Activated T-helper 1 cell treated with anti-CD3 and anti-CD28 coated beads, Interleukin-12 subunit alpha, Interleukin-12 subunit beta, Interleukin-2, Interleukin-4 antibody, amounts not matched to agents 30 ng/mL and 10 ng/mL and 1 ng/mL, durations not matched to agents 14 hours and 24 hours and 36 hours (primary cell): ENCODE measurements at regions not wholly inside any gene's neighbourhood (a gene's known extent, or its start where the extent isn't known, plus 50 kb on each side); places are given as distances from the start of the nearest gene placed in this dataset.

Experiments
- DNase-seq: peaks from one replicate; pipeline ENCODE4 v3.0.0; 2021; ENCODE audit warnings: low spot score
- H3K27ac Mint-ChIP-seq: one replicate; pipeline ENCODE4 v1.8.0; 2021; ENCODE audit warnings: mild to moderate bottlenecking, mixed read lengths
- H3K27me3 Mint-ChIP-seq: one replicate; pipeline ENCODE4 v1.8.0; 2022; ENCODE audit warnings: mild to moderate bottlenecking, moderate library complexity, mixed read lengths; ENCODE audit not compliant: insufficient read depth
- H3K36me3 Mint-ChIP-seq: one replicate; pipeline ENCODE4 v1.8.0; 2021; ENCODE audit warnings: low read depth, mixed read lengths
- H3K4me1 Mint-ChIP-seq: one replicate; pipeline ENCODE4 v1.8.0; 2021; ENCODE audit warnings: low read depth, mixed read lengths
- H3K4me3 Mint-ChIP-seq: one replicate; pipeline ENCODE4 v1.8.0; 2021; ENCODE audit warnings: mild to moderate bottlenecking, moderate library complexity, mixed read lengths
- H3K9me3 Mint-ChIP-seq: one replicate; pipeline ENCODE4 v1.8.0; 2021; ENCODE audit warnings: mixed read lengths
- intact Hi-C: fragments of 100-400 bp; cut with micrococcal nuclease; formaldehyde crosslinking; loops from one replicate; pipeline ENCODE4 v1.15.1; 2024

DNA sequence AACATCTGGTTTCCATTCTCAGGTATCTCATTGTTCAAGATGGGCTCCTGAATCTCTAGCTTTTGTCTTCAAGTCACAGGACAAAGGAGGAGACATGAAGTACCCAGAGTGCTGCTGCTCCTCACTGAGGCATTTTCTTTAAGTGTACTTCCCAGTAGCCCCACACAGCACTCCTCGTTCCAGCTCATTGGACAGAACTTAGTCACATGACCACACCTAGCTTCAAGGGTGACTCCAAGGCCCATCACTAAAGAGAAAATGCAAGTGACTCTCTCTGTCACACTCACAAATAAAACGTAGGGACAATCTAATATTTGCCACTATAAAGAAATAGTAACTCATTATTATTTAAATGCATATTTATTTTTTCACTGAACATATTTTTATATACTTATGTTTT lies 58.3 kb upstream of the NEUROD6 start:
- Mint-ChIP-seq H3K4me1 (no peaks in the 10 kb centered on the region), H3K9me3 (peaks cover 2% of the 10 kb centered on the region), H3K4me3 (no peak overlapping the region), H3K36me3 (no peaks in the 10 kb centered on the region), H3K27me3 (no peaks in the 10 kb centered on the region), H3K27ac (no peak overlapping the region)
- intact Hi-C loops, result no loop called here
- no peak for DNase-seq

DNA sequence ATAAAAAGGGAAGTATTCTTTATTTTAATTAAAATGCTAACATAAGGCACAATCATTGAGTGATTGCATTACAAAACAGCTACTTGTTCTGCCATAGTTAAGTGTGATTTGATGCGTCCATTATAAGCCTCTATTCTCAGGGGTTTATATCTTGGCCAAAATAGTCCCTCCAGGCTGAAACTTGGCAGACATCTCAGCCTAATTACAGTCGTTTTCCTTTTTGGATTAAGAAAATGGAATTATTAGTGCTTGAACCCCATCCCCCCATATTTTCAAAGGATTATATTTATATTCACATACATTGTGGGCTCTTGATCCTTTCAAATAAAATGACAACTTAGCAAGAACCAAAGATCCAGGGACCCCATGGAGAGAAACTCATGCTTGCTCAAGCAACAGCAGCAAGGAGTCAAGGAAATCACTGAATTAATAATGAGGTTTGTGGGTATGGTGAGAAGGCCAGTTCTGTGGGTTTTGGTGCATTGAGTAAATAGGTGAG lies 66.7 kb upstream of the NEUROD6 start:
- peaks cover 2% of the 10 kb centered on the region for H3K9me3 Mint-ChIP-seq
- no peaks in the 10 kb centered on the region for H3K4me1 Mint-ChIP-seq
- no peak for DNase-seq
- no peak overlapping the region for H3K4me3 Mint-ChIP-seq
- no peaks in the 10 kb centered on the region for H3K27me3 Mint-ChIP-seq
- intact Hi-C loops, result no loop called here
- no peaks in the 10 kb centered on the region for H3K36me3 Mint-ChIP-seq
- no peak overlapping the region for H3K27ac Mint-ChIP-seq

DNA sequence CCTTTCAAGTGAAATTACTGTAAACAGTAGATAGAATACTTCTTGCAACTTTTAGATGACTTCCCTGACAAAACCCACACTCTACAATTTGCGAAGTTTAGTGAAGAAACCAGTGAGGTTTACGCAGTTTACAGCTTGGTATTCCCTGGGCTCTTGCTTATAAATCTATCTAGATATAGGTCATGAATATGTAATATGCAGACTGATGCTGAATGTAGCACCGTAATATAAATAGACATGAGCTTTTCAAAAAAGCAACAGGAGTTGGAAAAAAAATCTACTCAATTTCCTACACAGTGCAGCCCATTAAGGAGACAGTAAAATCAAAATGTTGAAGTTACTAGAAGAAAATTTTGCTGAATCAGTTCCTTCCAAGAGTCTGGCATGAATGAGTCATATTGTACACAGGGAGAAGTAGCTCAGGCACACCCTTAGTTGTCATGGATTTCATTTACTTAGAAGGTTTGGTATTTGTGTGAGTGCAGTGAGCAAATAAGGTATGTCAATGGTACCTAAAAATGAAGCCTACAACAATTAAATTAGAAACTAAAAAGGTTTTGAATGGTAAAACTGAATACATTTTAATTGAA lies 67.7 kb upstream of the NEUROD6 start:
- DNase-seq, result no peak
- no peaks in the 10 kb centered on the region for H3K4me1 Mint-ChIP-seq
- no peaks in the 10 kb centered on the region for H3K27me3 Mint-ChIP-seq
- H3K36me3 Mint-ChIP-seq, result no peaks in the 10 kb centered on the region
- H3K9me3 Mint-ChIP-seq, result peaks cover under 1% of the 10 kb centered on the region
- no peak overlapping the region for H3K4me3 Mint-ChIP-seq
- intact Hi-C loops, result no loop called here
- no peak overlapping the region for H3K27ac Mint-ChIP-seq

DNA sequence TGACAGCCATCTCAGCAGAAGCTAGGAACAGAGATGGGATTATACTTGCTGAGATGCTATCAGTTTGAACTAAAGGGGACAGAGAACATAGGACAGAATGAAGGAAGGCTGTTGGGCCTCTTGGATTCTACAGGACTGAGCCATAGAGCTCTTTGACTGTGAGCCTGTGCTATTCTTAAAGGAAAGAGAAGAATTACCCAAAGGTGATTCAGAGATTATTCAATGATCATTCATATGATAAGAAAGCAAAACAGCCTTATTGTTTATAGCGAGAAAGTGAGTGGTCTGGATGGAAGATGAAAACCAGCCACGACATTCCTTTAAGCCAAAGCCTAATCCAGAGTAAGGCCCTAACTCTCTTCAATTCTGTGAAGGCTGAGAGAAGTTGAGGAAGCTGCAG lies 69.7 kb upstream of the NEUROD6 start:
- Mint-ChIP-seq H3K4me3 (no peak overlapping the region), H3K36me3 (no peaks in the 10 kb centered on the region), H3K27ac (no peak overlapping the region), H3K9me3 (no peaks in the 10 kb centered on the region), H3K27me3 (no peaks in the 10 kb centered on the region), H3K4me1 (no peaks in the 10 kb centered on the region)
- DNase-seq, result no peak
- intact Hi-C loops, result no loop called here

DNA sequence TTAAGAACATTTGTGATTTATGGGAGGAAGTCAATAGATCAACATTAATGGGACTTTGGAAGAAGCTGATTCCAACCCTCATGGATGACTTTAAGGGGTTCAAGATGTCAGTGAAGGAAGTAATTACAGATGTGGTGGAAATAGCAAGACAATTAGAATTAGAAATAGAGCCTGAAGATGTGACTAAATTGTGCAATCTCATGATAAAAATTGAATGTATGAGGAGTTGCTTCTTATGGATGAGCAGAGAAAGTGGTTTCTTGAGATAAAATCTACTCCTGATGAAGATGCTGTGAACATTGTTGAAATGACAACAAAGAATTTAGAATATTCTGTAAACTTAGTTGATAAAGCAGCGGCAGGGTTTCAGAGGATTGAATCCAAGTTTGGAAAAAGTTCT lies 70.9 kb upstream of the NEUROD6 start:
- Mint-ChIP-seq H3K4me3 (no peak overlapping the region), H3K4me1 (no peaks in the 10 kb centered on the region), H3K36me3 (no peaks in the 10 kb centered on the region), H3K27ac (no peak overlapping the region), H3K9me3 (no peaks in the 10 kb centered on the region), H3K27me3 (no peaks in the 10 kb centered on the region)
- intact Hi-C loops, result no loop called here
- no peak for DNase-seq

DNA sequence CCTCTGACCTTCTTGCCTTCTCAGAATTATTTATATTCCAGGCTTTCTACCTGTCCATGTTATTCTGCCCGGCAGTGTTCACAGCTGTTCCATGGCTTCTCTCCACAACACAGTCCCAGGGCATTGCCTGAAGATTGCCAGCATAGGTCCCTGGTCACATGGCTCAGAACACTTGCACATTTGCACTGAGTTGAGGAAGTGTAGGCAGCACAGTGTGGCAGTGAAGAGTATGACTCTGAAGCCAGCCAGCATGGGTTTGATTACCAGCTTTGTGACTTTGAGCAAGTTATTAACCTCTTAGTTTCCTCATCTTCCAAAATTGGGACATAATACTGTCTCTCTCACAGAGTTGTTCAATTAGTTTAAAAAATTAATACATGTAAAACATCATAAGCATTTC lies 73.2 kb upstream of the NEUROD6 start:
- no peaks in the 10 kb centered on the region for H3K27me3 Mint-ChIP-seq
- no peak overlapping the region for H3K4me3 Mint-ChIP-seq
- no peak overlapping the region for H3K27ac Mint-ChIP-seq
- H3K4me1 Mint-ChIP-seq, result no peaks in the 10 kb centered on the region
- no peaks in the 10 kb centered on the region for H3K9me3 Mint-ChIP-seq
- no peaks in the 10 kb centered on the region for H3K36me3 Mint-ChIP-seq
- DNase-seq, result no peak
- intact Hi-C loops, result no loop called here

DNA sequence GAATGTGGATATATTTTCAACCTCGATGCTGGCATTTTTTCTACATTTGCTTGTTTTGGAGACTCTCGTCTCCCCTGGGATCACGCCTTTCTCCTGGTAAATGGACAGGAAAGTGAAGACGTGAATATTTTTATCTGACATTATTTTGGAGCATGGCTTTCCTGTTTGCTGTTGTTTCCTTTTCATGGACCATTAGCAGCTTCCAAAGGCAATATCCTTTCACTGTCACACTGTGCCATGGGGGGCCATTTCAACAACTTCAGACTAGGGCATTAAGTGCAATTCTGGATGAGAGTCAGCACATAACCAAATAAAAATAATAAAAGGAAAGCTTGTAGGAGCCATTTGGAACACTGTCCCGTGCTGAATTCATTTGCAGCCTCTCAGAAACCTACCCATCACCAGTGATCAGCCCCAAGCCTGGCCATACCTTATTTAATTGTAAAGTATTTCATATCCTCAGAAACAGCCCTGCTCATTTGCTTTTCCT lies 75.9 kb upstream of the NEUROD6 start:
- no peak overlapping the region for H3K27ac Mint-ChIP-seq
- no peaks in the 10 kb centered on the region for H3K36me3 Mint-ChIP-seq
- no peak overlapping the region for H3K4me3 Mint-ChIP-seq
- no peaks in the 10 kb centered on the region for H3K9me3 Mint-ChIP-seq
- no peaks in the 10 kb centered on the region for H3K4me1 Mint-ChIP-seq
- no peaks in the 10 kb centered on the region for H3K27me3 Mint-ChIP-seq
- intact Hi-C loops, result no loop called here
- DNase-seq, result no peak

DNA sequence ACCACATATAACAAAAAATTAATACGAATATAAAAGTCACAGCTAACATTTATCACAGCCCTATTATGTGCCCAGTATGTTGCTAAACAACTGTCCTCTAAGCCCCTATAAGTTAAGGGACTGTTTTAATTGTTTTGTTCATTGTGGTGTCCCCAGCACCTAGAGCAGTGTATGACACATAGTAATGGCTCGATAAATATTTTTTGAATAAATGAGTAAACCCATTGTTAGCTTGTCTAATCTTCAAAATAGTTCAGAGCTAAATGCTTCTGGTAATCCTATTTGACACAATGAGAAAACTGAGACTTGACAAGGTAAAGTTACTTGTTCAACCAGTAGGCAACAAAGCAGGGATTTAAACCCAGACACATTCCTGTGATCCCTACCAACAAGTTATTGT lies 78.4 kb upstream of the NEUROD6 start:
- no peaks in the 10 kb centered on the region for H3K27me3 Mint-ChIP-seq
- intact Hi-C loops, result no loop called here
- H3K27ac Mint-ChIP-seq, result no peak overlapping the region
- no peak for DNase-seq
- no peaks in the 10 kb centered on the region for H3K9me3 Mint-ChIP-seq
- H3K4me3 Mint-ChIP-seq, result no peak overlapping the region
- no peaks in the 10 kb centered on the region for H3K36me3 Mint-ChIP-seq
- no peaks in the 10 kb centered on the region for H3K4me1 Mint-ChIP-seq

DNA sequence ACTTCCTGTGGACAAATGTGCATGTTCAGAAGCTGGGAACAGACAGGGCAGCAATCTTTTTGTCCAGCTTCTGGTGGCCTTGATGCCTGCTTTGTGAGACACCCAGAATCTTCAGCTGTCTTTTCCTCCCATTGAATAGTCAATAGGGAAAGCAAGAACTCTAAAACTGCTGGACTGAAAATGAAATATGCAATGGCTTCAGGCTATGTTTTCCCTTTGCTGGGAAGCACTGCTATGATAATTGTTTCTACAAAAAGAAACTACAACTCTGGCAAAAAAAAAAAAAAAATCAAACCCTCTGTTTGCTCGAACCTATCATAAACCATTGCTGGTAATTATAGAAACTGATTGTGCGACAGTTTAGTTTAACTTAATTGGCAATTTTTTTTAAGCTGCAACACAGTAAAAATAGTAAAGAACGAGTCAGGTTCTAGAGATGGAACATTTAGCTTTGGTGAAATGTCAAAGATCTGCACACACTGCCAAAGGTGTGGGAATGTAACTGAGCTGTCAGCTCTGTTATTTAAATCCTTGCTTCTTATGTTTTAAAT lies 79.1 kb upstream of the NEUROD6 start:
- Mint-ChIP-seq H3K36me3 (no peaks in the 10 kb centered on the region), H3K27me3 (no peaks in the 10 kb centered on the region), H3K4me1 (no peaks in the 10 kb centered on the region), H3K9me3 (no peaks in the 10 kb centered on the region), H3K4me3 (no peak overlapping the region), H3K27ac (no peak overlapping the region)
- intact Hi-C loops, result no loop called here
- DNase-seq, result no peak

DNA sequence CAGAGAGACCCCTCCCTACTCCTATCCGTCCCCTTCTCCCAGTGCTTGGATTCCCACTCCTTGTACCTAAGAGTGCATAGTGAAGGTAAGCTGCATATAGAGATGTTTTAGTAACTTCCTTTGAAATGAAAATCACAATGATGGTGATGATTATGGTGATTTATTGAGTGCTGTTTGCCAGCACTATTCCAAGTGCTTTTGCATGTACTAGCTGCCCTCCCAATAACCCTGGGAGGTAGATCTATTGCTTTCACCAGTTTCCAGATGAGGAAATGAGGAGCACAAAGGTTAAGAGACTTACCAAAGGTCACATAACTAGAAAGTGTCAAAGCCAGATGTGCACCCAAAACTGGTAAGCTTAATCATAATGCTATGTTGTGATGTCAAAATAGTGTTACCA lies 80.4 kb upstream of the NEUROD6 start:
- H3K27me3 Mint-ChIP-seq, result no peaks in the 10 kb centered on the region
- no peaks in the 10 kb centered on the region for H3K36me3 Mint-ChIP-seq
- no peaks in the 10 kb centered on the region for H3K9me3 Mint-ChIP-seq
- H3K4me3 Mint-ChIP-seq, result no peak overlapping the region
- intact Hi-C loops, result no loop called here
- H3K27ac Mint-ChIP-seq, result no peak overlapping the region
- DNase-seq, result no peak
- H3K4me1 Mint-ChIP-seq, result no peaks in the 10 kb centered on the region

DNA sequence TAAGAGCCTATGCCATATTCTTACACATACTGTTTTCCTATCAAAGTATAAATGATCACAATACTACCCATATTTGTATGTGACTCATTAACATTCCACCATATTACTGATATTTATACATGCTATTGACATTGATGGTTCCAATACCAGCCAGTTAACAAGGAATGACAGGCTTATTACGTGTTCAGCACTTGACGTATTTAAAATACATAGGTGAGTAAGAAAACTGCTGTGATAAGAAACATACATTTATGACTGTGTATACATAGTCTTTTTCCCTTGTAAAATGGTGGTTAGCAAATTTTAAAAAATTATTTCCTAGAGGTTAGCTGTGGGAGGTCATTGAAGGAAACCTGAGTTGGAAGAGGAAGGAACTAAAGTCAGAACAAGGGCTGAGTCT lies 81.1 kb upstream of the NEUROD6 start:
- Mint-ChIP-seq H3K4me1 (no peaks in the 10 kb centered on the region), H3K36me3 (no peaks in the 10 kb centered on the region), H3K27ac (no peak overlapping the region), H3K9me3 (no peaks in the 10 kb centered on the region), H3K4me3 (no peak overlapping the region), H3K27me3 (no peaks in the 10 kb centered on the region)
- DNase-seq, result no peak
- intact Hi-C loops, result no loop called here

DNA sequence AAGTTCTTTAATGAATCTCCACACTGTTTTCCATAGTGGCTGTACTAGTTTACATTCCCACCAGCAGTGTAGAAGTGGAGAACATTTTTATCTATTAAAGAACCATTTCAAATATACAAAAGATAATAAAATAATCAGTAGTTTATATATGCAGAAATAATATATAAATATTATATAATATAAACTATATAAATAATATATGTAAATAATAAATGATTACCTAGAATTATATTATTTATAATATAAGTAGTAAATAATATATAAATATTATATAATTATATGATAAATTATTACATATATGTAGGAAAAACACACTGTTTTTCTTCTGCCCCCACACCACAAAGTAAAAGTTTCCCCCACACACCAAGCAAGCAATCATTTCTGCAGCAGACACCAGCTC lies 83.5 kb upstream of the NEUROD6 start:
- no peak for DNase-seq
- intact Hi-C loops, result no loop called here
- Mint-ChIP-seq H3K4me3 (no peak overlapping the region), H3K9me3 (no peaks in the 10 kb centered on the region), H3K27ac (no peak overlapping the region), H3K36me3 (no peaks in the 10 kb centered on the region), H3K4me1 (no peaks in the 10 kb centered on the region), H3K27me3 (no peaks in the 10 kb centered on the region)

DNA sequence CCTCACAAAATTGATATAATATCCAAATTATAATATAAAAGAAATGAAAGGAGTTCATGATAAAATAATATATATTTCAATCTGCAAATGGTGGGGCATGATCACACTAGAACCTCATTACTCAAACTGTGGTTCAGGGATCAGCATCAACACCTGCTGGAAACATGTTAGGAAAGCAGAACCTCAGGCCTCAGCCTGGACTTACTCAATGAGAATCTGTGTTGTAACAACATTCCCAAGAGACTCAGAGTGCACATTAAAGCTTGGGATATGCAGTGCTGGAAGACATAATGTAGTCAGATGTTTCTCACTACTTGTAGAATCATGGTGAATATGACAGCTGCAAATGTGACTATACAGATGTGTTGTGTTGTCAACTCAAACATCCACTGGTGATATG lies 81.7 kb upstream of the ITPRID1 start:
- Mint-ChIP-seq H3K36me3 (no peaks in the 10 kb centered on the region), H3K27ac (no peak overlapping the region), H3K4me1 (no peaks in the 10 kb centered on the region), H3K9me3 (no peaks in the 10 kb centered on the region), H3K27me3 (no peaks in the 10 kb centered on the region), H3K4me3 (no peak overlapping the region)
- intact Hi-C loops, result no loop called here
- DNase-seq, result no peak

DNA sequence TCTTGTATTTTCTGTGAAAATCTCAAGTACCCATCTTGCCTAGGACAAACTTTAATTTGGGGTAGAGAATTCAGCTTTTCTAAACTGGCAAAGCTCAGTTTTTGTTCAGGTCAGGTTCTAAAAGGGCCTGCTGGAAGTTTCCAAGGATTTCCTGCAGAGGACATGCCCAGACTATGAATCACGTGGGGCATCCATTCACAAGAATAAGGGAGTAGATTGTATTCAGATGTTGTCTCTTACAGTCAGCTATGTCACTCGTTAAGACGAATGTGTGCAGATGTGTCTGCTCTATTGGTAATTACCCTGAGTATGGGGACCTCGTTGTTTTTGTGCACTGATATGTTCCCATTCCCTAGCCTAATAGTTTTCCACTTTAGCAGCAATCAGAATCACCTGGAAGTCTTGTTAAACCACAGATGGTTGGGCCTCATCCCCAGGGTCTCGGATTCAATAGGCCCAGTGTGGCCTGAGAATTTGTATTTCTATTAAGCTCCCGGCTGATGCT lies 81.0 kb upstream of the ITPRID1 start:
- H3K4me3 Mint-ChIP-seq, result no peak overlapping the region
- no peaks in the 10 kb centered on the region for H3K27me3 Mint-ChIP-seq
- no peak for DNase-seq
- no peaks in the 10 kb centered on the region for H3K4me1 Mint-ChIP-seq
- H3K36me3 Mint-ChIP-seq, result no peaks in the 10 kb centered on the region
- no peak overlapping the region for H3K27ac Mint-ChIP-seq
- intact Hi-C loops, result no loop called here
- no peaks in the 10 kb centered on the region for H3K9me3 Mint-ChIP-seq
